Erythroblast (primary cell): ENCODE measurements at regions not wholly inside any gene's neighbourhood (a gene's known extent, or its start where the extent isn't known, plus 50 kb on each side); places are given as distances from the start of the nearest gene placed in this dataset.

Experiments
- DNase-seq, 2 experiments: peaks; one replicate each; lab custom pipeline; 2025; lab: John Stamatoyannopoulos, UW
- GATA1 ChIP-seq: IDR thresholded peaks from 2 replicates; pipeline ENCODE4 v1.6.1; 2011; ENCODE audit warnings: low read depth, mild to moderate bottlenecking, control low read depth, low read length, moderate library complexity
- POLR2A ChIP-seq: IDR thresholded peaks from 2 replicates; pipeline ENCODE4 v1.6.1; 2011; ENCODE audit warnings: mild to moderate bottlenecking, low read length

GRCh38 chr5:89733772-89734171 is 675.8 kb downstream of the CETN3 start:
- TF ChIP-seq GATA1 (no peak), POLR2A (no peak)
- DNase-seq = no peak

- no peak for TF ChIP-seq POLR2A
- TF ChIP-seq GATA1 = no peak
- no peak for DNase-seq
These were observed 679.8 kb downstream of the CETN3 start for GRCh38 chr5:89729623-89730301.

- DNase-seq = no peak
- TF ChIP-seq GATA1 = no peak
- no peak for TF ChIP-seq POLR2A
These were observed 680.8 kb downstream of the CETN3 start for GRCh38 chr5:89728750-89729149.

GRCh38 chr5:89728134-89728533 is 681.4 kb downstream of the CETN3 start:
- DNase-seq = no peak

GRCh38 chr5:89724379-89725095 is 685.0 kb downstream of the CETN3 start:
- DNase-seq = no peak
- TF ChIP-seq GATA1 (no peak), POLR2A (no peak)

More at GRCh38 chr5:89728134-89728533, 681.4 kb downstream of the CETN3 start:
- TF ChIP-seq POLR2A = no peak
- no peak for TF ChIP-seq GATA1

- DNase-seq = no peak
- TF ChIP-seq POLR2A = no peak
- no peak for TF ChIP-seq GATA1
These were observed 685.6 kb downstream of the CETN3 start for GRCh38 chr5:89723907-89724306.

GRCh38 chr5:89722538-89722937 is 687.0 kb downstream of the CETN3 start:
- no peak for DNase-seq
- no peak for TF ChIP-seq GATA1
- no peak for TF ChIP-seq POLR2A

- DNase-seq = no peak
- TF ChIP-seq GATA1 = no peak
- TF ChIP-seq POLR2A = no peak
These were observed 687.6 kb downstream of the CETN3 start for GRCh38 chr5:89721931-89722330.

- no peak for TF ChIP-seq POLR2A
- no peak for TF ChIP-seq GATA1
- no peak for DNase-seq
These were observed 688.2 kb downstream of the CETN3 start for GRCh38 chr5:89721353-89721752.

- no peak for TF ChIP-seq POLR2A
- TF ChIP-seq GATA1 = no peak
- no peak for DNase-seq
These were observed 697.3 kb downstream of the CETN3 start for GRCh38 chr5:89712134-89712700.

GRCh38 chr5:89711526-89711925 is 698.0 kb downstream of the CETN3 start:
- TF ChIP-seq POLR2A (no peak), GATA1 (no peak)
- no peak for DNase-seq

GRCh38 chr5:89710006-89710405 is 699.5 kb downstream of the CETN3 start:
- TF ChIP-seq POLR2A (no peak), GATA1 (no peak)
- DNase-seq = no peak

GRCh38 chr5:89707891-89708290 is 701.7 kb downstream of the CETN3 start:
- no peak for DNase-seq
- TF ChIP-seq GATA1 (no peak), POLR2A (no peak)

GRCh38 chr5:89706731-89707130 is 702.8 kb downstream of the CETN3 start:
- no peak for DNase-seq
- TF ChIP-seq POLR2A = no peak
- no peak for TF ChIP-seq GATA1
